ENCODE measurements at regions not wholly inside any gene's neighbourhood (a gene's known extent, or its start where the extent isn't known, plus 50 kb on each side); places are given as distances from the start of the nearest gene placed in this dataset.

GRCh38 chr4:20044966-20045365 lies 206.7 kb upstream of the SLIT2 start:
- TF ChIP-seq, protein P1, sequence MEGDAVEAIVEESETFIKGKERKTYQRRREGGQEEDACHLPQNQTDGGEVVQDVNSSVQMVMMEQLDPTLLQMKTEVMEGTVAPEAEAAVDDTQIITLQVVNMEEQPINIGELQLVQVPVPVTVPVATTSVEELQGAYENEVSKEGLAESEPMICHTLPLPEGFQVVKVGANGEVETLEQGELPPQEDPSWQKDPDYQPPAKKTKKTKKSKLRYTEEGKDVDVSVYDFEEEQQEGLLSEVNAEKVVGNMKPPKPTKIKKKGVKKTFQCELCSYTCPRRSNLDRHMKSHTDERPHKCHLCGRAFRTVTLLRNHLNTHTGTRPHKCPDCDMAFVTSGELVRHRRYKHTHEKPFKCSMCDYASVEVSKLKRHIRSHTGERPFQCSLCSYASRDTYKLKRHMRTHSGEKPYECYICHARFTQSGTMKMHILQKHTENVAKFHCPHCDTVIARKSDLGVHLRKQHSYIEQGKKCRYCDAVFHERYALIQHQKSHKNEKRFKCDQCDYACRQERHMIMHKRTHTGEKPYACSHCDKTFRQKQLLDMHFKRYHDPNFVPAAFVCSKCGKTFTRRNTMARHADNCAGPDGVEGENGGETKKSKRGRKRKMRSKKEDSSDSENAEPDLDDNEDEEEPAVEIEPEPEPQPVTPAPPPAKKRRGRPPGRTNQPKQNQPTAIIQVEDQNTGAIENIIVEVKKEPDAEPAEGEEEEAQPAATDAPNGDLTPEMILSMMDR (IDR thresholded peaks at IDR 0.05) = no peak
- TF ChIP-seq POLR2A (IDR thresholded peaks at IDR 0.05) = no peak
- TF ChIP-seq EP300 (IDR thresholded peaks at IDR 0.05) = no peak
- TF ChIP-seq POLR2AphosphoS5 (IDR thresholded peaks at IDR 0.05) = no peak

Data from sigmoid colon (tissue), 4 donors.